ENCODE measurements at regions not wholly inside any gene's neighbourhood (a gene's known extent, or its start where the extent isn't known, plus 50 kb on each side); places are given as distances from the start of the nearest gene placed in this dataset.

DNA sequence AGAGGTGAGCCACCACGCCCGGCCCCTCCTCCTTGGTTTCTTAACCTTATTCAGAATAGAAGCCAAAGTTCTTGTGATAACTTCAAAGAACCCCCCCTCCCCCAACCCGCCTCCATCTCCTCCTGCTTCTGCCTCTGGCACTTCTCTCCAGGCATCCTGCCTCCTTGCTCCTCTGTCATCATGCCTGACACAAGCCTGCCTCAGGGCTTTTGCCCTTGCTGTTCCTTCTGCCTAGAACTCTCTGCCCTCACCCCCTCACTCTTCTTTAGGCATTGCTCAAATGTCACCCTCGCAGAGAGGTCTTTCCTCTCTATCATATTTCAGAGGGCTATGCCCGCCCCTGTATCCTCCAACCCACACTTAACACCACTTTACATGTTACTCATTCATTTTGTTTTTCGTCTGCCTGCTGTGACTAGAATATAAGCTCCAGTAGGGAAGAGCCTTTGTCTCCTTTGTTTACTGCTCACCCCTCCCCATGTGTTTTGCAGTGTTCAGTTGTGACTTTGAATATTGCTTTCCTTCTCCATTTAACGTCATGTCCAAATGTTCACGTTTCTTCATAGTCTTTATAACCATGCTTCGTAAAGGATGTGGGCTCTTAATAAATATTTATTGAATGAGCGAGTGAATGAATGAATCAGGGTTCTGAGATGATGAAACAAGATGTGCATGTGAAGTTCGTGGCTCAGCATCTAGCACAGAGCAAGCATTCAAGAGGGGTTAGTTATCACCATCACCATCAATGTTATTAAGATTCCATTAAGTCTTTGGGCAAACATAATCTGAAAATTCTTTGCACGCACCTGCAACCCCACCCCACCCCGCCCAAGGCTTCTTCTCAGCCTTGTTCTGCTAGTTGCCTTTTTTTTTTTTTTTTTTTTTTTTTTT is 186.2 kb upstream of the WSCD1 start:
- Histone ChIP-seq H3K9ac (ENCODE audit: low read depth in 1 of 2, low read length in 2 of 2) (no peak overlapping the region), H3K4me3 (ENCODE audit: low read depth in 1 of 3, low read length in 3 of 3) (no peak overlapping the region), H3K36me3 (ENCODE audit: control insufficient read depth in 4 of 4, insufficient read depth in 3 of 4, low read depth in 1 of 4, low read length in 3 of 4) (no peaks in the 10 kb centered on the region), H3K9me3 (ENCODE audit: control insufficient read depth in 4 of 4, low read length in 3 of 4) (no peaks in the 10 kb centered on the region), H3K27ac (ENCODE audit: low read depth in 1 of 2, low read length in 2 of 2) (no peak overlapping the region), H3K27me3 (ENCODE audit: control insufficient read depth in 4 of 4, insufficient read depth in 4 of 4, low read length in 3 of 4) (no peaks in the 10 kb centered on the region), H3K4me1 (ENCODE audit: control insufficient read depth in 4 of 4, insufficient read depth in 4 of 4, low read length in 3 of 4) (no peaks in the 10 kb centered on the region)
- TF ChIP-seq GABPA (IDR thresholded peaks at IDR 0.05 in 1 of 2, conservative IDR thresholded peaks at IDR 0.05 in 1 of 2) (no peak), YY1 (IDR thresholded peaks at IDR 0.05) (no peak), RAD21 (IDR thresholded peaks at IDR 0.05) (no peak), EGR1 (IDR thresholded peaks at IDR 0.05; ENCODE audit: low read depth in 2 of 2) (no peak), JUND (IDR thresholded peaks at IDR 0.05) (no peak), RXRA (IDR thresholded peaks at IDR 0.05) (no peak), TAF1 (conservative IDR thresholded peaks at IDR 0.05) (no peak), FOXA2 (IDR thresholded peaks at IDR 0.05) (no peak), HNF4G (IDR thresholded peaks at IDR 0.05) (no peak), NR2F2 (IDR thresholded peaks at IDR 0.05) (no peak), SP1 (IDR thresholded peaks at IDR 0.05) (no peak), FOXA1 (IDR thresholded peaks at IDR 0.05) (no peak)
- TF ChIP-seq, protein P1, sequence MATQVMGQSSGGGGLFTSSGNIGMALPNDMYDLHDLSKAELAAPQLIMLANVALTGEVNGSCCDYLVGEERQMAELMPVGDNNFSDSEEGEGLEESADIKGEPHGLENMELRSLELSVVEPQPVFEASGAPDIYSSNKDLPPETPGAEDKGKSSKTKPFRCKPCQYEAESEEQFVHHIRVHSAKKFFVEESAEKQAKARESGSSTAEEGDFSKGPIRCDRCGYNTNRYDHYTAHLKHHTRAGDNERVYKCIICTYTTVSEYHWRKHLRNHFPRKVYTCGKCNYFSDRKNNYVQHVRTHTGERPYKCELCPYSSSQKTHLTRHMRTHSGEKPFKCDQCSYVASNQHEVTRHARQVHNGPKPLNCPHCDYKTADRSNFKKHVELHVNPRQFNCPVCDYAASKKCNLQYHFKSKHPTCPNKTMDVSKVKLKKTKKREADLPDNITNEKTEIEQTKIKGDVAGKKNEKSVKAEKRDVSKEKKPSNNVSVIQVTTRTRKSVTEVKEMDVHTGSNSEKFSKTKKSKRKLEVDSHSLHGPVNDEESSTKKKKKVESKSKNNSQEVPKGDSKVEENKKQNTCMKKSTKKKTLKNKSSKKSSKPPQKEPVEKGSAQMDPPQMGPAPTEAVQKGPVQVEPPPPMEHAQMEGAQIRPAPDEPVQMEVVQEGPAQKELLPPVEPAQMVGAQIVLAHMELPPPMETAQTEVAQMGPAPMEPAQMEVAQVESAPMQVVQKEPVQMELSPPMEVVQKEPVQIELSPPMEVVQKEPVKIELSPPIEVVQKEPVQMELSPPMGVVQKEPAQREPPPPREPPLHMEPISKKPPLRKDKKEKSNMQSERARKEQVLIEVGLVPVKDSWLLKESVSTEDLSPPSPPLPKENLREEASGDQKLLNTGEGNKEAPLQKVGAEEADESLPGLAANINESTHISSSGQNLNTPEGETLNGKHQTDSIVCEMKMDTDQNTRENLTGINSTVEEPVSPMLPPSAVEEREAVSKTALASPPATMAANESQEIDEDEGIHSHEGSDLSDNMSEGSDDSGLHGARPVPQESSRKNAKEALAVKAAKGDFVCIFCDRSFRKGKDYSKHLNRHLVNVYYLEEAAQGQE (IDR thresholded peaks at IDR 0.05) = no peak
- TF ChIP-seq, protein P2, sequence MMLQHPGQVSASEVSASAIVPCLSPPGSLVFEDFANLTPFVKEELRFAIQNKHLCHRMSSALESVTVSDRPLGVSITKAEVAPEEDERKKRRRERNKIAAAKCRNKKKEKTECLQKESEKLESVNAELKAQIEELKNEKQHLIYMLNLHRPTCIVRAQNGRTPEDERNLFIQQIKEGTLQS (IDR thresholded peaks at IDR 0.05) = no peak
- TF ChIP-seq, protein P3, sequence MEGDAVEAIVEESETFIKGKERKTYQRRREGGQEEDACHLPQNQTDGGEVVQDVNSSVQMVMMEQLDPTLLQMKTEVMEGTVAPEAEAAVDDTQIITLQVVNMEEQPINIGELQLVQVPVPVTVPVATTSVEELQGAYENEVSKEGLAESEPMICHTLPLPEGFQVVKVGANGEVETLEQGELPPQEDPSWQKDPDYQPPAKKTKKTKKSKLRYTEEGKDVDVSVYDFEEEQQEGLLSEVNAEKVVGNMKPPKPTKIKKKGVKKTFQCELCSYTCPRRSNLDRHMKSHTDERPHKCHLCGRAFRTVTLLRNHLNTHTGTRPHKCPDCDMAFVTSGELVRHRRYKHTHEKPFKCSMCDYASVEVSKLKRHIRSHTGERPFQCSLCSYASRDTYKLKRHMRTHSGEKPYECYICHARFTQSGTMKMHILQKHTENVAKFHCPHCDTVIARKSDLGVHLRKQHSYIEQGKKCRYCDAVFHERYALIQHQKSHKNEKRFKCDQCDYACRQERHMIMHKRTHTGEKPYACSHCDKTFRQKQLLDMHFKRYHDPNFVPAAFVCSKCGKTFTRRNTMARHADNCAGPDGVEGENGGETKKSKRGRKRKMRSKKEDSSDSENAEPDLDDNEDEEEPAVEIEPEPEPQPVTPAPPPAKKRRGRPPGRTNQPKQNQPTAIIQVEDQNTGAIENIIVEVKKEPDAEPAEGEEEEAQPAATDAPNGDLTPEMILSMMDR (IDR thresholded peaks at IDR 0.05; ENCODE audit: low read depth, low read length, missing input control) = no peak
- TF ChIP-seq, protein P4, sequence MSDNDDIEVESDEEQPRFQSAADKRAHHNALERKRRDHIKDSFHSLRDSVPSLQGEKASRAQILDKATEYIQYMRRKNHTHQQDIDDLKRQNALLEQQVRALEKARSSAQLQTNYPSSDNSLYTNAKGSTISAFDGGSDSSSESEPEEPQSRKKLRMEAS (IDR thresholded peaks at IDR 0.05) = no peak
- TF ChIP-seq, protein P5, sequence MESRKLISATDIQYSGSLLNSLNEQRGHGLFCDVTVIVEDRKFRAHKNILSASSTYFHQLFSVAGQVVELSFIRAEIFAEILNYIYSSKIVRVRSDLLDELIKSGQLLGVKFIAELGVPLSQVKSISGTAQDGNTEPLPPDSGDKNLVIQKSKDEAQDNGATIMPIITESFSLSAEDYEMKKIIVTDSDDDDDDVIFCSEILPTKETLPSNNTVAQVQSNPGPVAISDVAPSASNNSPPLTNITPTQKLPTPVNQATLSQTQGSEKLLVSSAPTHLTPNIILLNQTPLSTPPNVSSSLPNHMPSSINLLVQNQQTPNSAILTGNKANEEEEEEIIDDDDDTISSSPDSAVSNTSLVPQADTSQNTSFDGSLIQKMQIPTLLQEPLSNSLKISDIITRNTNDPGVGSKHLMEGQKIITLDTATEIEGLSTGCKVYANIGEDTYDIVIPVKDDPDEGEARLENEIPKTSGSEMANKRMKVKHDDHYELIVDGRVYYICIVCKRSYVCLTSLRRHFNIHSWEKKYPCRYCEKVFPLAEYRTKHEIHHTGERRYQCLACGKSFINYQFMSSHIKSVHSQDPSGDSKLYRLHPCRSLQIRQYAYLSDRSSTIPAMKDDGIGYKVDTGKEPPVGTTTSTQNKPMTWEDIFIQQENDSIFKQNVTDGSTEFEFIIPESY (IDR thresholded peaks at IDR 0.05) = no peak
- 80% methylated on average over 13 of the region's 13 CpGs for WGBS
- DNase-seq (ENCODE audit: low spot score) = no peak
